HG03175 (cell line): ENCODE measurements at regions not wholly inside any gene's neighbourhood (a gene's known extent, or its start where the extent isn't known, plus 50 kb on each side); places are given as distances from the start of the nearest gene placed in this dataset.

Source experiments
- ATAC-seq: cut with Tn5 transposase; IDR thresholded peaks from one replicate; pipeline ENCODE4 v1.9.1; 2021; ENCODE audit warnings: mild to moderate bottlenecking, moderate library complexity; ENCODE audit not compliant: unreplicated experiment

GRCh38 chr1:163797816-163798215 lies 476.1 kb downstream of the NUF2 start:
- no peak for ATAC-seq

- ATAC-seq = no peak
Measured at GRCh38 chr1:163799190-163799805, 477.5 kb downstream of the NUF2 start.

- no peak for ATAC-seq
Measured at GRCh38 chr1:163807331-163808049, 485.7 kb downstream of the NUF2 start.

DNA sequence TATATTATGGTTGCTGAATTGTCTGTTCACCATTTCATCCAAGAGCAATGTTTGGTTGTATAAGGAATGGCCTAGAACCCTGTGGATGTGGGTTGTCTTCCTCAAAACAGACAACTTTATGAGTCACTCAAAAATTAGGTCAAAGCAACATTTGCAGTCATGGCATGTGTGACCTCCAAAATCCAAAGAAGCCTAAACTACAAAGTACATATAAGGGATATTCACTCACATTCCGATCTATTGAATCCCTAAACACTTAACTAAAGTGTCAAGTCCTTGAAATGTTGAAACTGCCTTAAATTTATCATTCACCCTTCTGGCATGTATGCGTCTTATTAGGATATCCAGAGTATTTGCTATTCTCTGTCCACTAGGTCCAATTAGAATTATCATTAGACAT lies 491.5 kb downstream of the NUF2 start:
- no peak for ATAC-seq

GRCh38 chr1:163820226-163820625 lies 498.5 kb downstream of the NUF2 start:
- no peak for ATAC-seq

- no peak for ATAC-seq
Measured at GRCh38 chr1:163820766-163821165, 499.0 kb downstream of the NUF2 start.

- ATAC-seq = no peak
Measured at GRCh38 chr1:163821679-163822078, 499.9 kb downstream of the NUF2 start.

DNA sequence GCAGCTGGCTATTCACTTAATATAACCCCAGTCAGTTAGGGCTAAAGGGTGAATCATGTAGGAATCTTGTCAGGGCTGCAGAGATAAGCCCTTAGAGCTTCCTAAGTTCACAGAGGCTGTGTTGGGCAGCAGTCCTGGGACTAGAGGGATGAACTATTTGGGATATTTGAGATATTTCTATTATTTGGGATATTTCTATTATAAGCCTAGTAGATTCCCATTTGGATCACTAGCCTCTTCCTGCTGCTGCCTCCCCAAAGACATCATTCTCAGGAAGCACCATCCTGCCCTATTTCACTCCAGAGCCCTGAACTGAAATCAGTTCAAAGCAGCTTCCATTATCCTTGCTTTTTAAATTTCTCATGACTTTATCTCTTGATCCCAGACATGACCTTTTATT lies 501.3 kb downstream of the NUF2 start:
- no peak for ATAC-seq

DNA sequence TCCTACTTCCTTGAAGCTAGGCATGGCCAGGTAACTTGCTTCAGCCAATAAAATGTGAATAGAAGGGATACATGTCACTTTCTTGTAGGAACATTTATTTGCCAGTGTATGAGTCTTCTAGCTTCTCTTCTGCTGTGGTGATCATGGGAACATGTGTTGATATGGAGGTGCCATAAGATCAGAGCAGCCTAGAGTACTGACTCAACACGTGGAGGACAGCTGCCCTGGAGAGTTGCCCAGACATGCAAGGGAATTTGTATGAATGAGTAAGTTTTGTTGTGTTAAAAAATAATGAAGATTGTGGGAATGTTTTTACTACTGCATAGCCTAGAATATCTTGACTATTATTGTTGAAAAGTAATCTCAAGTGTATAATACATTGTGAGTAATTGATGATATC lies 502.3 kb downstream of the NUF2 start:
- ATAC-seq = no peak

- ATAC-seq = no peak
Measured at GRCh38 chr1:163824490-163824889, 502.7 kb downstream of the NUF2 start.

- ATAC-seq = no peak
Measured at GRCh38 chr1:163826500-163826899, 504.7 kb downstream of the NUF2 start.

DNA sequence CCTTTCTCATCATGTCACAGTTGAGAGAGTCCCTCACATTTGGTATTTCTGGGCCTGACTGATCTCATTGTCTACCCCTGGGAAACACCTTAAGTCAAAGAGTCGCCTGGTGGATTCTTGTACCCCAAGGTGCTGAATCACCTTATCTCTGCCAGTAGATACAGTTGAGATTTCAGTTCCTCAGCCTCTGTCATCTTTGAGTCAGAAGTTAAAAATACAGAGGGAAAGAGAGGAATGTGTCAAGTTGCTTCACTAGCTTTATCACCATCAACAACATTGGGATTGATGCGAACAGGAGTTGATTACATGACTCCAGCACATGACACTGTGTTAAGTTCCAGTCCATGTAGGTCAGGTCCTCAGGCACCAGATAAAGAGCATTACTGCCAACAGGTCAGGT lies 513.0 kb downstream of the NUF2 start:
- no peak for ATAC-seq

- no peak for ATAC-seq
Measured at GRCh38 chr1:163836481-163836880, 514.7 kb downstream of the NUF2 start.

DNA sequence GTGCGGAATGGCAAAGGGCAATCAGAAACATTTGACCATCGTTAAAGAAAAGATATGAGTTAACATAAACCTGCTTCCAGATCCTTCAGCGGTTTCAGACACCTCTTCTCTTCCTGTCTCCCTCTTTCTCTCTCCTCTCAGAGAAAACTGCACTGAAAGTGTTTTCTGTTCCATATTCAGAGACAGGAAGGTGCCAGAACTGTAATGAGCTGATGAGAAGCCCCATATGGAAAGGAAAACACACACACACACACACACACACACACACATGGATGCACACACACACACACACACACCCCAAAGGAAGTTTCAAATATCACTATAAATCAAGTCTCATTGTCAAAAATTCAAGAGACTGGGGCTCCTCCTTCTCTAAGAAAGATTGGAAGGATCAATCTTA lies 515.5 kb downstream of the NUF2 start:
- ATAC-seq = no peak

GRCh38 chr1:163842571-163842970 lies 520.8 kb downstream of the NUF2 start:
- no peak for ATAC-seq

GRCh38 chr1:163844459-163844858 lies 522.7 kb downstream of the NUF2 start:
- ATAC-seq = no peak

DNA sequence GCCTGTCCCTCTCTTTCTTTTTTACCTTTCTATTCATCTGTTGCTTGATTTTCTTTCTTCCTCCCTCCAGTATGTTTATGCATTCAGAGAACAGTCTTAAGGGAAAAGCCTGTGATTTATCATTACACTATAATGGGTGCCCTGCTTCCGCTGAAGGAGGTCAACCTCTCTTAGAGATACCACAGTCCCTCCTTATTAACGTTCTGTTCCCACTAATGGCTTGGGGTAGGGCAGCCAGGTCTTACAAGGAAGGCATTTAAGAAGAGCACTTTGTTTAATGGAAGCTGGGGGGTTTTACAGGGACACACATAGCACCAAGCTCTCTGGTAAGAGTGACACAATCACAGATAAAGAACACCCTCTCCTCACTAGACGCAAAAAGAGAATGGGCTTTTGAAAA lies 523.5 kb downstream of the NUF2 start:
- ATAC-seq = no peak

- ATAC-seq = no peak
Measured at GRCh38 chr1:163863731-163864130, 542.0 kb downstream of the NUF2 start.

DNA sequence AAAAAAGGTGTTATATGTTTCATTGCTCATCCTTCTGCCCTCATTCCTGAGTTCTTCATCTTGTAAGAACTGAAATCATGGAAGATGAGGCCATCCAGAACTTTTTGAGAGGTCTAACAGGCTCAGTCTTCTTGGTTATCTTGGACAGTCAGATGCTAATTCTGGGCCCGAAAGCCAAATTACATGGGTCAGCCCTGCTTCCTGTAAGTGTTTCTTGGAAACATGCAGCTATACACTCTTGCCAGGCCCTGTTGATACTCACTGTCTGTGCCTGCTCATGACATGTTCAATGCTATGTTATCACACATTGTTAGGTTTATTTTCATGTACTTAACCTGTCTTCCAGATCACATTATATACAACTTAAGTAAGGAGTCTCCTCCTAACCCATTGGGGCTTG lies 542.5 kb downstream of the NUF2 start:
- no peak for ATAC-seq

DNA sequence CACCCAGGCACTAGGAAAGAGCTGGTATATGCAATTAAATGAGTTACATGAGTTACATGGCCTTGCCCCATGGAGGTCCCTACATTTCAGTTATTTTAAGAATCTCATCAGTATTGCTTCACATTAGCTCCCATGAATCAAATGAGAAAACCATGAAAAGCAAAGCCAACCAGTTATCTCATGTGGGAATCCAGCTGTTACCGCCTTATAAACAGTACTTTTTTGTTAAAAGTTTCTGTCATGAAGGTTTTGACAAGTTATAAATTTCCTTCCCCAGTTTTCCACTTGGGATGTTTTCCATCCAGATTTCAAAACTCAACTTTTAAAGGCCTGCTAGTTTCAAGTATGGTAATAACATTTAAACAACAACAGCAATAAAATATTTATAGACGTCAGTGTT lies 544.8 kb downstream of the NUF2 start:
- no peak for ATAC-seq

- no peak for ATAC-seq
Measured at GRCh38 chr1:163870666-163871065, 548.9 kb downstream of the NUF2 start.

DNA sequence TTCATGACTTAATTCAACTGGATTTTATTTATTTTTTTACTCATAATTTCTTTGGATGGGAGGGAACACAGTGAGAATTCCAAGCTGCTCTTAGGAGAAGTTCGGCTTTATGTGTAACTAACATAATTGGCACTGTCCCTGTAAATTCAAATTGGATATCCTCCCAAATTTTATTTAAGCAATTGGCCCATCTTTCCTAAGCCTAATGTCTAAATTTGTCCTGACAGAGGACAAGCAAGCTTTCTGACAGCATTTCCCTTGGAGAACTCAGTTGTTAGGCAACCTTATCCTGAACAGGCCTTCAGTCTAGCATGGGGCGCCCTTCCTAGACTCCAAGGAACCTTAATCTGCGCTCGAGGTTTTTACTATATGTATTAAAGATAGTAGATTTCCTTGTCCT lies 550.3 kb downstream of the NUF2 start:
- no peak for ATAC-seq

- ATAC-seq = no peak
Measured at GRCh38 chr1:163874070-163874469, 552.3 kb downstream of the NUF2 start.
